GM12891 (cell line): ENCODE measurements at regions not wholly inside any gene's neighbourhood (a gene's known extent, or its start where the extent isn't known, plus 50 kb on each side); places are given as distances from the start of the nearest gene placed in this dataset.

Source experiments
- PAX5 ChIP-seq: IDR thresholded peaks from 2 replicates; pipeline ENCODE4 v1.6.1; 2011; ENCODE audit warnings: low read length, moderate library complexity, mild to moderate bottlenecking; ENCODE audit not compliant: insufficient read depth, severe bottlenecking
- POLR2A ChIP-seq: IDR thresholded peaks from 2 replicates; pipeline ENCODE4 v1.6.1; 2011; ENCODE audit warnings: low read depth, low read length, control low read depth
- POLR2AphosphoS5 ChIP-seq: IDR thresholded peaks from 2 replicates; pipeline ENCODE4 v1.6.1; 2011; ENCODE audit warnings: low read depth, low read length, control low read depth
- SPI1 ChIP-seq: IDR thresholded peaks from 2 replicates; pipeline ENCODE4 v1.6.1; 2011; ENCODE audit warnings: low read depth, low read length, control low read depth
- TAF1 ChIP-seq: IDR thresholded peaks from 2 replicates; pipeline ENCODE4 v1.6.1; 2011; ENCODE audit warnings: low read depth, low read length, control low read depth

GRCh38 chr5:169413416-169413815, 112.5 kb upstream of the SLIT3 start:
- TF ChIP-seq SPI1 (no peak), POLR2A (no peak), POLR2AphosphoS5 (no peak), TAF1 (no peak), PAX5 (no peak)
